ENCODE measurements at regions not wholly inside any gene's neighbourhood (a gene's known extent, or its start where the extent isn't known, plus 50 kb on each side); places are given as distances from the start of the nearest gene placed in this dataset.

- no peak for TF ChIP-seq CTCF (IDR thresholded peaks at IDR 0.05)
- TF ChIP-seq EZH2 (IDR thresholded peaks at IDR 0.05), result no peak
- no peak for TF ChIP-seq EZH2phosphoT487 (IDR thresholded peaks at IDR 0.05)
Observed at GRCh38 chr1:20411196-20411980, 74.6 kb downstream of the CAMK2N1 start.
